ENCODE measurements at regions not wholly inside any gene's neighbourhood (a gene's known extent, or its start where the extent isn't known, plus 50 kb on each side); places are given as distances from the start of the nearest gene placed in this dataset.

DNA sequence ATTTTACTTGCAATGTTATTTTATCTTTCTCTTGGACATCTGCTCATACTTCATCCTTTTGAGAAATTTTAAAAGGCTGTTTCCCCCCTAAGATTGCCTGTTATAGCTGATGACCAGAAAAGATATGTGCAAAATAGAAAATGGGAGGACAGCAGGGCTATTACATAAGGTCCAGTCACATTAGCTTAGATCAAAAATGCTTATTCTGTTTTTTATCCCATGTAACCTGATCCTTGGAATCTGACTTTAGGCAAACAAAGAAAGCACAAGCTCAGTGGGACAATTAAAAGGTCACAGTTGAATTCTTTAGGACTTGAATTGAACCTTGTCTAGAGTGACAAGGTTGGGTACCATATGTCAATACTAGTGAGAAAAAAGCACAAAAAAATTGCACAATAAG, 65.1 kb upstream of the TRHDE start:
- H3K4me1 ChIP-seq (ENCODE audit: control insufficient read depth, insufficient read depth, low read length): no peaks in the 10 kb centered on the region
- RAD21 ChIA-PET (ENCODE audit: unreplicated experiment): no interaction called here
- in situ Hi-C loops (cut with MboI): no loop called here
- no peak overlapping the region for H3K4me2 ChIP-seq (ENCODE audit: control insufficient read depth, insufficient read depth)
- ATAC-seq (no peak), DNase-seq (ENCODE audit: low read depth, low spot score) (no peak), FAIRE-seq (no peak)
- CTCF ChIA-PET: no interaction called here
- no peak overlapping the region for H3K27ac ChIP-seq (ENCODE audit: control insufficient read depth, insufficient read depth)
- no peaks in the 10 kb centered on the region for H3K79me2 ChIP-seq (ENCODE audit: control insufficient read depth, insufficient read depth, low read length)
- intact Hi-C loops (cut with micrococcal nuclease; ENCODE audit: unreplicated experiment): no loop called here
- no peak overlapping the region for H3K9ac ChIP-seq (ENCODE audit: control insufficient read depth, insufficient read depth, low read length)
- POLR2A ChIA-PET: no interaction called here
- no TSS peak for BruUV-seq (replicated peaks)
- no peak overlapping the region for H3K4me3 ChIP-seq
- SMC1A ChIA-PET (ENCODE audit: uncharacterized antibody, unreplicated experiment): no interaction called here
- H3K27me3 ChIP-seq (replicated peaks in 1 of 2; ENCODE audit: control insufficient read depth in 2 of 2, insufficient read depth in 2 of 2, low read length in 1 of 2): no peaks in the 10 kb centered on the region
- H3K36me3 ChIP-seq (ENCODE audit: control insufficient read depth in 2 of 2, insufficient read depth in 2 of 2, low read length in 1 of 2): no peaks in the 10 kb centered on the region
- H2AFZ ChIP-seq (ENCODE audit: control insufficient read depth, low read depth, low read length): no peak overlapping the region
- no peaks in the 10 kb centered on the region for H4K20me1 ChIP-seq (ENCODE audit: control insufficient read depth, insufficient read depth)
- H3K9me3 ChIP-seq (replicated peaks; ENCODE audit: control insufficient read depth, insufficient read depth, low read length): no peaks in the 10 kb centered on the region
- TF ChIP-seq SMARCA5 (IDR thresholded peaks at IDR 0.05) (no peak), KDM1A (IDR thresholded peaks at IDR 0.05; ENCODE audit: borderline replicate concordance) (no peak), RB1 (IDR thresholded peaks at IDR 0.05; ENCODE audit: borderline replicate concordance) (no peak), NFXL1 (IDR thresholded peaks at IDR 0.05; ENCODE audit: borderline replicate concordance) (no peak), YBX1 (IDR thresholded peaks at IDR 0.05) (no peak), MEF2A (IDR thresholded peaks at IDR 0.05; ENCODE audit: insufficient read depth, low read depth, low read length) (no peak), RBBP5 (conservative IDR thresholded peaks at IDR 0.05) (no peak), CHD2 (IDR thresholded peaks at IDR 0.05; ENCODE audit: borderline replicate concordance, low read depth, low read length) (no peak), TAF1 (IDR thresholded peaks at IDR 0.05; ENCODE audit: borderline replicate concordance, low read depth, low read length) (no peak), TCF7 (IDR thresholded peaks at IDR 0.05; ENCODE audit: borderline replicate concordance) (no peak), PAX8 (IDR thresholded peaks at IDR 0.05) (no peak), ATF7 (IDR thresholded peaks at IDR 0.05; ENCODE audit: low read depth) (no peak), POLR2AphosphoS2 (IDR thresholded peaks at IDR 0.05; ENCODE audit: low read depth, low read length) (no peak), STAT3 (IDR thresholded peaks at IDR 0.05; ENCODE audit: low read depth, low read length) (no peak)
- TF ChIP-seq, protein P1, sequence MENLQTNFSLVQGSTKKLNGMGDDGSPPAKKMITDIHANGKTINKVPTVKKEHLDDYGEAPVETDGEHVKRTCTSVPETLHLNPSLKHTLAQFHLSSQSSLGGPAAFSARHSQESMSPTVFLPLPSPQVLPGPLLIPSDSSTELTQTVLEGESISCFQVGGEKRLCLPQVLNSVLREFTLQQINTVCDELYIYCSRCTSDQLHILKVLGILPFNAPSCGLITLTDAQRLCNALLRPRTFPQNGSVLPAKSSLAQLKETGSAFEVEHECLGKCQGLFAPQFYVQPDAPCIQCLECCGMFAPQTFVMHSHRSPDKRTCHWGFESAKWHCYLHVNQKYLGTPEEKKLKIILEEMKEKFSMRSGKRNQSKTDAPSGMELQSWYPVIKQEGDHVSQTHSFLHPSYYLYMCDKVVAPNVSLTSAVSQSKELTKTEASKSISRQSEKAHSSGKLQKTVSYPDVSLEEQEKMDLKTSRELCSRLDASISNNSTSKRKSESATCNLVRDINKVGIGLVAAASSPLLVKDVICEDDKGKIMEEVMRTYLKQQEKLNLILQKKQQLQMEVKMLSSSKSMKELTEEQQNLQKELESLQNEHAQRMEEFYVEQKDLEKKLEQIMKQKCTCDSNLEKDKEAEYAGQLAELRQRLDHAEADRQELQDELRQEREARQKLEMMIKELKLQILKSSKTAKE (IDR thresholded peaks at IDR 0.05; ENCODE audit: low read depth, poor library complexity, severe bottlenecking): no peak
- TF ChIP-seq, protein P2, sequence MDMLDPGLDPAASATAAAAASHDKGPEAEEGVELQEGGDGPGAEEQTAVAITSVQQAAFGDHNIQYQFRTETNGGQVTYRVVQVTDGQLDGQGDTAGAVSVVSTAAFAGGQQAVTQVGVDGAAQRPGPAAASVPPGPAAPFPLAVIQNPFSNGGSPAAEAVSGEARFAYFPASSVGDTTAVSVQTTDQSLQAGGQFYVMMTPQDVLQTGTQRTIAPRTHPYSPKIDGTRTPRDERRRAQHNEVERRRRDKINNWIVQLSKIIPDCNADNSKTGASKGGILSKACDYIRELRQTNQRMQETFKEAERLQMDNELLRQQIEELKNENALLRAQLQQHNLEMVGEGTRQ (IDR thresholded peaks at IDR 0.05; ENCODE audit: borderline replicate concordance, low read depth, low read length): no peak
- TF ChIP-seq, protein P3, sequence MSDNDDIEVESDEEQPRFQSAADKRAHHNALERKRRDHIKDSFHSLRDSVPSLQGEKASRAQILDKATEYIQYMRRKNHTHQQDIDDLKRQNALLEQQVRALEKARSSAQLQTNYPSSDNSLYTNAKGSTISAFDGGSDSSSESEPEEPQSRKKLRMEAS (IDR thresholded peaks at IDR 0.05; ENCODE audit: low read depth, low read length): no peak

All from GM12878 (cell line).